ENCODE measurements at regions not wholly inside any gene's neighbourhood (a gene's known extent, or its start where the extent isn't known, plus 50 kb on each side); places are given as distances from the start of the nearest gene placed in this dataset.

DNA sequence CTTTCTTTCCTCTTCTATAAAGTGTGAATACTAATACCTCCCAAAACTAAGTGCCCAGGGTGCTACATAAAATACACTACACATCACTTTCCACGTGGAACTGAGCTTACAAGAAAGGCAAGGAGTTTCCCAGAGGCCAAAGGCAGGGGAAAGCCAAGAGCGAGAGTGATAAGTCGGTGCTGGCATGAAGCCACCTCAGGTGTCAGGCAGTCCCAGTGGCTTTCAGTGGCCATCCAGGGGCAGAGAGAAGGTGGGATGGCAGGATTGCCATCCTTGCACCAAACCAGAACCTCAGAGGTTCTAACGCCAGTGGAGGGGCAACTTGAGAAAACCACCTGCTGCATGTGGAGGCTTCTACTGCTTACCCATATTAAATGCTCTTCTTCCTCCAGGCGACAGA, 79.7 kb upstream of the DIO3 start:
- TF ChIP-seq, protein P1, sequence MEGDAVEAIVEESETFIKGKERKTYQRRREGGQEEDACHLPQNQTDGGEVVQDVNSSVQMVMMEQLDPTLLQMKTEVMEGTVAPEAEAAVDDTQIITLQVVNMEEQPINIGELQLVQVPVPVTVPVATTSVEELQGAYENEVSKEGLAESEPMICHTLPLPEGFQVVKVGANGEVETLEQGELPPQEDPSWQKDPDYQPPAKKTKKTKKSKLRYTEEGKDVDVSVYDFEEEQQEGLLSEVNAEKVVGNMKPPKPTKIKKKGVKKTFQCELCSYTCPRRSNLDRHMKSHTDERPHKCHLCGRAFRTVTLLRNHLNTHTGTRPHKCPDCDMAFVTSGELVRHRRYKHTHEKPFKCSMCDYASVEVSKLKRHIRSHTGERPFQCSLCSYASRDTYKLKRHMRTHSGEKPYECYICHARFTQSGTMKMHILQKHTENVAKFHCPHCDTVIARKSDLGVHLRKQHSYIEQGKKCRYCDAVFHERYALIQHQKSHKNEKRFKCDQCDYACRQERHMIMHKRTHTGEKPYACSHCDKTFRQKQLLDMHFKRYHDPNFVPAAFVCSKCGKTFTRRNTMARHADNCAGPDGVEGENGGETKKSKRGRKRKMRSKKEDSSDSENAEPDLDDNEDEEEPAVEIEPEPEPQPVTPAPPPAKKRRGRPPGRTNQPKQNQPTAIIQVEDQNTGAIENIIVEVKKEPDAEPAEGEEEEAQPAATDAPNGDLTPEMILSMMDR (IDR thresholded peaks at IDR 0.05; ENCODE audit: insufficient read depth, low read depth, low read length): no peak
- no peak for TF ChIP-seq EZH2 (IDR thresholded peaks at IDR 0.05; ENCODE audit: insufficient read depth, low read length)

Measured in astrocyte (in vitro differentiated cells and primary cell).